ENCODE measurements at regions not wholly inside any gene's neighbourhood (a gene's known extent, or its start where the extent isn't known, plus 50 kb on each side); places are given as distances from the start of the nearest gene placed in this dataset.

GRCh38 chr13:72637561-72637960 lies 89.9 kb downstream of the MZT1 start:
- SMC1A ChIA-PET (ENCODE audit: uncharacterized antibody, unreplicated experiment): interaction anchor here (0.9 kb wide), 2 partner anchors 20 to 49 kb away, joined by 3 read pairs; no protein-coding TSS in a partner anchor
- TF ChIP-seq PKNOX1 (IDR thresholded peaks at IDR 0.05) (no peak), RELA (IDR thresholded peaks at IDR 0.05; ENCODE audit: borderline replicate concordance, partially characterized antibody) (no peak), PAX8 (IDR thresholded peaks at IDR 0.05) (no peak), EED (IDR thresholded peaks at IDR 0.05; ENCODE audit: low read depth) (no peak), NFYB (IDR thresholded peaks at IDR 0.05; ENCODE audit: insufficient read depth, low read depth, low read length) (no peak), GABPA (IDR thresholded peaks at IDR 0.05; ENCODE audit: low read depth) (no peak), TCF3 (IDR thresholded peaks at IDR 0.05; ENCODE audit: borderline replicate concordance, insufficient read depth, low read depth, low read length) (no peak), TARDBP (IDR thresholded peaks at IDR 0.05; ENCODE audit: borderline replicate concordance) (no peak), NFYA (IDR thresholded peaks at IDR 0.05; ENCODE audit: borderline replicate concordance, low read depth, low read length) (no peak), ZNF274 (IDR thresholded peaks at IDR 0.05; ENCODE audit: insufficient read depth, insufficient read length) (no peak), KAT2A (conservative IDR thresholded peaks at IDR 0.05; ENCODE audit: control insufficient read depth, low read depth, low read length) (no peak)
- no peaks in the 10 kb centered on the region for H4K20me1 ChIP-seq (ENCODE audit: control insufficient read depth, insufficient read depth)
- no peak for DNase-seq (ENCODE audit: low read depth, low spot score)
- FAIRE-seq: no peak
- in situ Hi-C loops (cut with MboI) (no loop called here), intact Hi-C loops (cut with micrococcal nuclease; ENCODE audit: unreplicated experiment) (no loop called here)
- H3K27ac ChIP-seq (ENCODE audit: control insufficient read depth, insufficient read depth): no peak overlapping the region
- no peak overlapping the region for H3K4me3 ChIP-seq
- H3K9me3 ChIP-seq (replicated peaks; ENCODE audit: control insufficient read depth, insufficient read depth, low read length): no peaks in the 10 kb centered on the region
- no peaks in the 10 kb centered on the region for H3K27me3 ChIP-seq (replicated peaks in 1 of 2; ENCODE audit: control insufficient read depth in 2 of 2, insufficient read depth in 2 of 2, low read length in 1 of 2)
- H3K79me2 ChIP-seq (ENCODE audit: control insufficient read depth, insufficient read depth, low read length): no peaks in the 10 kb centered on the region
- no peak for ATAC-seq
- no TSS peak for BruUV-seq (replicated peaks)
- POLR2A ChIA-PET: no interaction called here
- no peaks in the 10 kb centered on the region for H3K36me3 ChIP-seq (ENCODE audit: control insufficient read depth in 2 of 2, insufficient read depth in 2 of 2, low read length in 1 of 2)
- RAD21 ChIA-PET (ENCODE audit: unreplicated experiment): no interaction called here
- no peak overlapping the region for H3K4me2 ChIP-seq (ENCODE audit: control insufficient read depth, insufficient read depth)
- H2AFZ ChIP-seq (ENCODE audit: control insufficient read depth, low read depth, low read length): no peak overlapping the region
- CTCF ChIA-PET: interaction anchor here (0.9 kb wide), 1 partner anchor 11 kb away, joined by 3 read pairs; no protein-coding TSS in a partner anchor
- H3K9ac ChIP-seq (ENCODE audit: control insufficient read depth, insufficient read depth, low read length): no peak overlapping the region
- WGBS (ENCODE audit: insufficient coverage, insufficient replicate concordance, low lambda C conversion rate, missing lambda C conversion rate): 4% methylated on average over 4 of the region's 4 CpGs
- no peaks in the 10 kb centered on the region for H3K4me1 ChIP-seq (ENCODE audit: control insufficient read depth, insufficient read depth, low read length)
